Esophagus squamous epithelium (tissue), 5 donors: ENCODE measurements at regions not wholly inside any gene's neighbourhood (a gene's known extent, or its start where the extent isn't known, plus 50 kb on each side); places are given as distances from the start of the nearest gene placed in this dataset.

Experiments used
- DNase-seq: peaks from one replicate; lab custom pipeline; 2025; lab: John Stamatoyannopoulos, UW
- H3K27ac ChIP-seq, 4 donors: fragments of 200-600 bp; sonication (generic); one replicate each; pipeline ENCODE4 v1.5.1; 2016 to 2019; ENCODE audit warnings: mild to moderate bottlenecking in 1 of 4
- H3K27me3 ChIP-seq, 4 donors: fragments of 200-600 bp; sonication (generic); 1 replicate in 3 of 4; 2 replicates in 1 of 4; pipeline versions ENCODE4 v1.5.1 to v1.6.0; 2017 to 2021; ENCODE audit warnings: antibody characterized with exemption in 1 of 4
- H3K36me3 ChIP-seq, 3 donors: fragments of 200-600 bp; sonication (generic); one replicate each; pipeline ENCODE4 v1.5.1; 2016 to 2019
- H3K4me1 ChIP-seq, 3 donors: fragments of 200-600 bp; sonication (generic); one replicate each; pipeline ENCODE4 v1.5.1; 2017 to 2019
- H3K4me3 ChIP-seq, 4 donors: fragments of 200-600 bp; sonication (generic); 1 replicate in 3 of 4; 2 replicates in 1 of 4; pipeline ENCODE4 v1.5.1; 2016 to 2019; ENCODE audit warnings: mild to moderate bottlenecking in 2 of 4, moderate library complexity in 1 of 4
- H3K9me3 ChIP-seq, 3 donors: fragments of 200-600 bp; sonication (generic); one replicate each; pipeline ENCODE4 v1.5.1; 2016 to 2019
- POLR2A ChIP-seq, 4 donors: fragments of 450-650 bp; IDR thresholded peaks; one replicate each; pipeline ENCODE4 v1.6.1; 2017; ENCODE audit warnings: antibody characterized with exemption in 4 of 4, mild to moderate bottlenecking in 4 of 4, moderate library complexity in 3 of 4
- WGBS, 2 donors: methylation state at CpG; one replicate each; pipeline ENCODE4 v1.1.5; 2018; 5-methylcytosine and 5-hydroxymethylcytosine counted together
- intact Hi-C: fragments of 100-400 bp; cut with DNase I; formaldehyde crosslinking; loops from one replicate; pipeline ENCODE4 v1.15.0; 2022
- TF ChIP-seq, protein P1 (sequence below), 6 experiments: fragments of 450-650 bp in 4 of 6; fragments of 200-600 bp in 2 of 6; sonication (generic) in 2 of 6; IDR thresholded peaks; one replicate each; pipeline ENCODE4 v1.5.1; 2016 to 2019; ENCODE audit warnings: antibody characterized with exemption in 6 of 6, mild to moderate bottlenecking in 4 of 6, moderate library complexity in 4 of 6
- donor health status: DM: yes; HTN: yes; CAD: no.

DNA sequence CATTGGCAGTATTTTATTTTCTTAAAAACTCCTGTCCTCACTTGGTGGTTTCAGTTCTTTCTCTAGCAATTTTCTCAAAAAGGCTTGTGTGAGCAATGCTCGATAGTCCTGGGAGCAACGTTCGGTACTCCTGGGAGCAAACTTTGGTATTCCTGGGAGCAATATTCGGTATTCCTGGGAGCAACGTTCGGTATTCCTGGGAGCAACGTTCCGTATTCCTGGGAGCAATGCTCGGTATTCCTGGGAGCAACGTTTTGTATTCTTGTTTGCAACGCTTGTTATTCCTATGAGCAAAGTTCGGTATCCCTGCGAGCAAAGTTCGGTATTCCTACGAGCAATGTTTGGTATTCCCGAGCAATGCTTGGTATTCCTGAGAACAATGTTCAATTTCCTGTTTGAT, 362.0 kb upstream of the ADARB2 start:
- TF ChIP-seq, protein P1, sequence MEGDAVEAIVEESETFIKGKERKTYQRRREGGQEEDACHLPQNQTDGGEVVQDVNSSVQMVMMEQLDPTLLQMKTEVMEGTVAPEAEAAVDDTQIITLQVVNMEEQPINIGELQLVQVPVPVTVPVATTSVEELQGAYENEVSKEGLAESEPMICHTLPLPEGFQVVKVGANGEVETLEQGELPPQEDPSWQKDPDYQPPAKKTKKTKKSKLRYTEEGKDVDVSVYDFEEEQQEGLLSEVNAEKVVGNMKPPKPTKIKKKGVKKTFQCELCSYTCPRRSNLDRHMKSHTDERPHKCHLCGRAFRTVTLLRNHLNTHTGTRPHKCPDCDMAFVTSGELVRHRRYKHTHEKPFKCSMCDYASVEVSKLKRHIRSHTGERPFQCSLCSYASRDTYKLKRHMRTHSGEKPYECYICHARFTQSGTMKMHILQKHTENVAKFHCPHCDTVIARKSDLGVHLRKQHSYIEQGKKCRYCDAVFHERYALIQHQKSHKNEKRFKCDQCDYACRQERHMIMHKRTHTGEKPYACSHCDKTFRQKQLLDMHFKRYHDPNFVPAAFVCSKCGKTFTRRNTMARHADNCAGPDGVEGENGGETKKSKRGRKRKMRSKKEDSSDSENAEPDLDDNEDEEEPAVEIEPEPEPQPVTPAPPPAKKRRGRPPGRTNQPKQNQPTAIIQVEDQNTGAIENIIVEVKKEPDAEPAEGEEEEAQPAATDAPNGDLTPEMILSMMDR (IDR thresholded peaks at IDR 0.05) = no peak
- TF ChIP-seq POLR2A (IDR thresholded peaks at IDR 0.05) = no peak
- Histone ChIP-seq H3K27me3 (no peaks in the 10 kb centered on the region), H3K36me3 (no peaks in the 10 kb centered on the region), H3K4me3 (no peak overlapping the region), H3K27ac (no peak overlapping the region), H3K4me1 (no peaks in the 10 kb centered on the region), H3K9me3 (no peaks in the 10 kb centered on the region)
- 82 to 92% methylated on average over 16 of the region's 16 CpGs for WGBS, 2 donors
- intact Hi-C loops = no loop called here
- DNase-seq = no peak

DNA sequence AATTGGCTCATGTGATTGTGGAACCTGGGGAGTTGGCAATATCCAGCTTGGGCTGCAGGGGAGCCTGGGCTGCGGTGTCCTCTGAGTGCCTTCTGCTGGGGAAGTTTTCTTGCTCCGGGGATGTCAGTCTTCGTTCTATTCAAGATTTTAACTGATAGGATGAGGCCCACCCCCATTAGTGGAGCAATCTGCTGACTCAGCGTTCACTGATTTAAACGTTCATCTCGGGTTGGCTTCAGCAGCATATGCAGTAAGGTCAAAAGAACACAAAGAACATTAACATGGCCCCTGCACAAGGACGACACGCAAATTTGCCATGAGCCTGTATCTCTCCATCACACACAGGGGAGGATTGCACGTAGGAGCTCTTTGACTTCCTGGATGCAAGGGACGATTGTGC, 360.6 kb upstream of the ADARB2 start:
- H3K9me3 ChIP-seq = no peaks in the 10 kb centered on the region
- no peaks in the 10 kb centered on the region for H3K27me3 ChIP-seq
- no peaks in the 10 kb centered on the region for H3K4me1 ChIP-seq
- DNase-seq = no peak
- intact Hi-C loops = no loop called here
- no peak overlapping the region for H3K27ac ChIP-seq
- TF ChIP-seq POLR2A (IDR thresholded peaks at IDR 0.05) = no peak
- TF ChIP-seq, protein P1 (IDR thresholded peaks at IDR 0.05) = no peak
- no peak overlapping the region for H3K4me3 ChIP-seq
- 89 to 92% methylated on average over 7 to 9 of the region's 10 CpGs for WGBS, 2 donors
- no peaks in the 10 kb centered on the region for H3K36me3 ChIP-seq

GRCh38 chr10:2094171-2094570, 356.8 kb upstream of the ADARB2 start:
- TF ChIP-seq POLR2A (IDR thresholded peaks at IDR 0.05) = no peak
- TF ChIP-seq, protein P1 (IDR thresholded peaks at IDR 0.05) = no peak
- WGBS, 2 donors = 83 to 87% methylated on average over 6 of the region's 6 CpGs
- DNase-seq = no peak
- H3K27ac ChIP-seq = no peak overlapping the region
- H3K9me3 ChIP-seq = no peaks in the 10 kb centered on the region
- intact Hi-C loops = no loop called here
- no peaks in the 10 kb centered on the region for H3K27me3 ChIP-seq
- H3K4me1 ChIP-seq = no peaks in the 10 kb centered on the region
- H3K4me3 ChIP-seq = no peak overlapping the region
- no peaks in the 10 kb centered on the region for H3K36me3 ChIP-seq

- no peak for DNase-seq
- Histone ChIP-seq H3K27me3 (no peaks in the 10 kb centered on the region), H3K4me1 (no peaks in the 10 kb centered on the region), H3K4me3 (no peak overlapping the region), H3K27ac (no peak overlapping the region), H3K9me3 (no peaks in the 10 kb centered on the region), H3K36me3 (no peaks in the 10 kb centered on the region)
- WGBS, 2 donors = 88 to 91% methylated on average over 10 to 16 of the region's 16 CpGs
- TF ChIP-seq, protein P1 (IDR thresholded peaks at IDR 0.05) = no peak
- TF ChIP-seq POLR2A (IDR thresholded peaks at IDR 0.05) = no peak
- intact Hi-C loops = no loop called here
Measured at GRCh38 chr10:2083591-2083990, 346.3 kb upstream of the ADARB2 start.

GRCh38 chr10:2081501-2081900, 344.2 kb upstream of the ADARB2 start:
- TF ChIP-seq, protein P1 (IDR thresholded peaks at IDR 0.05) = no peak
- TF ChIP-seq POLR2A (IDR thresholded peaks at IDR 0.05) = no peak
- Histone ChIP-seq H3K27ac (no peak overlapping the region), H3K27me3 (no peaks in the 10 kb centered on the region), H3K9me3 (no peaks in the 10 kb centered on the region), H3K4me3 (no peak overlapping the region), H3K36me3 (no peaks in the 10 kb centered on the region), H3K4me1 (no peaks in the 10 kb centered on the region)
- 45 to 48% methylated on average over 2 to 3 of the region's 3 CpGs for WGBS, 2 donors
- intact Hi-C loops = no loop called here
- no peak for DNase-seq
